GM19397 (cell line): ENCODE measurements at regions not wholly inside any gene's neighbourhood (a gene's known extent, or its start where the extent isn't known, plus 50 kb on each side); places are given as distances from the start of the nearest gene placed in this dataset.
"Not testable (repeated sequence)": the region's sequence is repeated elsewhere in the genome, so short reads cannot be mapped to it uniquely, and the experiment has no call there.

Experiments
- ATAC-seq: cut with Tn5 transposase; IDR thresholded peaks from one replicate; pipeline ENCODE4 v1.9.1; 2021; ENCODE audit warnings: mild to moderate bottlenecking, moderate library complexity; ENCODE audit not compliant: unreplicated experiment

GRCh38 chr2:220782609-220783113, 789.4 kb downstream of the EPHA4 start:
- ATAC-seq: no peak

DNA sequence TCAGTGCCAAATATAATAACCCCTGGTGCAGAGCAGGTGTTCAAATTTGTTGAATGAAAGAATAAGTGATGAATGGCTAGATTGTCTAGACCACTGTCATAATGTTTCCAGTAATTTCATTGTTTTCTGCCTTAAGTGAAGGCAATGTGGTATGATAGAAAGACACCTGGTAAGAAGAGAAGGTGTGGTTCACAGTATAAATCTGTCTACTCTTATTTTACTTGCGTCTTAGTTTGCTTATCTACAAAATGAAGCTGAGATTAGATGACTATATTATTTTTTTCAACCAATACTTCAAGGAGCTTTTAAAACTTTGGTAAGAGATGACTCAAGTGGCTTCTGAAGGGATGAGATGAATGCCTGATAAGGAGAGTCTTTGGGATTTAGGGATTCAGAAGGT, 788.4 kb downstream of the EPHA4 start:
- ATAC-seq: no peak

- ATAC-seq: no peak
These were observed 786.9 kb downstream of the EPHA4 start for GRCh38 chr2:220785178-220785577.

- ATAC-seq: no peak
These were observed 785.9 kb downstream of the EPHA4 start for GRCh38 chr2:220786216-220786615.

DNA sequence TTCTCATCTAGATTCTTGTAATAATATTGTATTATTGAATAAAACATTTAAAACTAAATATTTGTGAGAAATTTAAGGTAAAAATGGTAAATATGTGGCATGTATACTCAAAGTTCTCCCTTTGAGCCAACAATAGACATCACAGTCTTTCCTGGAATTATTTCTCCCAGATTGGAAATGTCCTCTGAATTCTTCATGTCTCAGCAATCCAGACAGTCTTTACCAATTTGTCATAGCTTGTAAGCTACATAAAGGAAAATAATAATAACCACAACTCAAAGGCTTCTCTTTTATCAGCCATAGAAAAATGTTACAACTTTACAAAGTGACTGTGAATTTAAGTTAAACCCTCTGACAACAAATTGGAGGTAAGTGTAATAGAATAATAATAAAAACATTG, 784.9 kb downstream of the EPHA4 start:
- ATAC-seq: no peak

DNA sequence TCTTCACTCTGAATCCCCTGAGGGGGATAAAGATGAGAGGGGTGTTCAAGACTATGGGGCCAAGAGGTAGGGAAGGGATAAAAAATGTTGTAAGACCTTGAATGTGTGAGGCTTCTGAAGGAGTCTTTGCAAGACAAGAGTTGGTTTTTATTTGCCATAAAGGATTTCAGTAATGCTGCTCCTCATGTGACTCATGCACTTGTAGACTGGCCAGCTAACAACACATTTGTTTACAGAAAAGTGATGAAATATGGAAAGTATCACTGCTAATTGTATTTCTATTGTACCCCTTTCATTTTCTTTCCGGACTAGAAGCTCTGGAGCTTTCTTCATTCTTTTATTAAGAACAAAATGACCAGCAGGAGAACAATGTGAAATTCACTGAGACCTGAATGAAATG, 782.1 kb downstream of the EPHA4 start:
- ATAC-seq: no peak

GRCh38 chr2:220795705-220796104, 776.4 kb downstream of the EPHA4 start:
- ATAC-seq: no peak

GRCh38 chr2:220811115-220811514, 761.0 kb downstream of the EPHA4 start:
- no peak for ATAC-seq

- no peak for ATAC-seq
These were observed 760.0 kb downstream of the EPHA4 start for GRCh38 chr2:220811952-220812570.

DNA sequence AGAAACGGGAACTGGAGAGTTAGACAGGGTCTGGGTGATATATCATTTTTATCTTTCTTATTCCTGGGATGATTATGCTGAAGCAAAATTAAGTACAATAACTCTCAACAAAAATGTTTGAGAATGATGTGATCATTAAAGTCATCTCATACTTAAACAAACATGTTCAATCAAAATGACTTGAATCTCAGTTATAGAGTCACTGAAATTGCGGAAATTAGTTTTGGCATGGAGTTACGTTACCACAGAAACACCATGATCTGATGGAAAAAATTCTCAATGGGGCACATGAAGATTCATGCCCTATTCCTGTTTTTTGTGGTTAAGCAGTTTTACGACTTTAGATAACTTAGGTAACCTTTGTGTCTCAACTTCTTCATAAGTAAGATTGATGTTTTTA, 757.7 kb downstream of the EPHA4 start:
- ATAC-seq: no peak

DNA sequence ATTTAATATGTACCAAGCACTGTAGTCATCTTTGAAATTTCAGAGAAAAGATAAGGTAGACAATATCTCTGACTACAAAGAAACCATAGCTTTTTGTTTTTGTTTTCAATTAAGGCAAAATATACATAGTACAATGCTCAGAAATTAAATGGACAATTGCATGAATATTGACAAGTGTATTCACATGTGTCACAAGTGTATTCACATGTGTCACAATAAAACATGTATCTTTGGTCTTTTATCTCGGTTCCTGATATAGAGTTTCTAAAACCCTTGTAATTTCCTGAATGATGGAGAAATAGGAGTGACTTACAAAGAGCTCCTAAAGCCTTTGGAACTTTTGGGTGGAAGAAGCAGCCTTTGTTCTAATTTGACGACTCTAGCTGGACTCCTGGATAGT, 756.4 kb downstream of the EPHA4 start:
- ATAC-seq: no peak

- no peak for ATAC-seq
These were observed 750.4 kb downstream of the EPHA4 start for GRCh38 chr2:220821683-220822082.

DNA sequence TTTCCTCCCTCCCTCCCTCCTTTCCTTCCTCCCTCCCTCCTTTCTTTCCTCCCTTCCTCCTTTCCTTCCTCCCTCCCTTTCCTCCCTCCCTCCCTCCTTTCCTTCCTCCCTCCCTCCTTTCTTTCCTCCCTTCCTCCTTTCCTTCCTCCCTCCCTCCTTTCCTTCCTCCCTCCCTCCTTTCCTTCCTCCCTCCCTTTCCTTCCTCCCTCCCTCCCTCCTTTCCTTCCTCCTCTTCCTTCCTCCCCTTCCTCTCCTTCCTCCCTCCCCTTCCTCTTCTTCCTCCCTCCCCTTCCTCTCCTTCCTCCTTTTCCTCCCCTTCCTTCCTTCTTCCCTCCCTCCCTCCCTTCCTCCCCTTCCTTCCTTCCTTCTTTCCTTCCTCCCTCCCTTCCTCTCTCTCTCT, 748.5 kb downstream of the EPHA4 start:
- not testable (repeated sequence) for ATAC-seq

DNA sequence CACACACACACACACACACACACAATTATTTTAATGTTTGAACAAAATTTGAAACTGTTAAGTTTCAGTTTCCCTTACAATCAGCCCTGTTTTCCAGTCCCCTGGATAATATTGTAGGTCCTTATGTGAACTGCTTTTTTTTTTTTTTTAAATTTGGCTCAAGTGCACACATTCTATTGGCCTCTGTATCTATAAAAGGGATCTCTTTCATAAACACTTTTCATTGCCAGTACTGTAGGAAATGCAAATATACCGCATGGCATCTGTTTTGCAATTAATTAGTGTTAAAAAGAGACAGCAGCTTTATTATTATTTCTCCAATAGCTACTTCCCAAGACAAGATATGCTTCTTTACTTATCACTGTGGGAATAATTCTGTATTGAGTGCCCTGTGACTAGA, 738.7 kb downstream of the EPHA4 start:
- no peak for ATAC-seq

GRCh38 chr2:220835583-220835982, 736.5 kb downstream of the EPHA4 start:
- ATAC-seq: no peak

DNA sequence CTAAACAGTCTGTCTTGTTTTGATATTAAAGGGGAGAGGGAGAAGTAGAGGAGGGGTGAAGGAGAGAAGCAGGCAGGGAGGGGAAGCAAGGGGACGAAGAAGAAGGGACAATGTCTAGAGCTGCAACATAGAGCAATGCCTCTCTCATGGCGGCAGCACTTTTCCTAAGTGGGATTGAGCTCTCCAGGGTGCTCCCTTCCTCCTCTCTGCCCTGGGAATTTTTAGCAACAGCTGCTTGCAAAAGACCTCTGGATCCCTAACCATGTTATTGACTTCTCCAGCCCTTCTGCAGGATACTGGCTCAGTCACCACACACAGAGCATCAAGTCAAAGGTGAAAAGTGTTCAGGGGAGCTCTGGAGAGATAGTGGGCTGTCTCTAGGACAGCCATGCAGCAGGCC, 734.9 kb downstream of the EPHA4 start:
- no peak for ATAC-seq

- ATAC-seq: no peak
These were observed 729.0 kb downstream of the EPHA4 start for GRCh38 chr2:220842901-220843665.

- no peak for ATAC-seq
These were observed 726.3 kb downstream of the EPHA4 start for GRCh38 chr2:220845766-220846273.

- ATAC-seq: no peak
These were observed 725.1 kb downstream of the EPHA4 start for GRCh38 chr2:220847006-220847405.

GRCh38 chr2:220847589-220847988, 724.5 kb downstream of the EPHA4 start:
- ATAC-seq: no peak

DNA sequence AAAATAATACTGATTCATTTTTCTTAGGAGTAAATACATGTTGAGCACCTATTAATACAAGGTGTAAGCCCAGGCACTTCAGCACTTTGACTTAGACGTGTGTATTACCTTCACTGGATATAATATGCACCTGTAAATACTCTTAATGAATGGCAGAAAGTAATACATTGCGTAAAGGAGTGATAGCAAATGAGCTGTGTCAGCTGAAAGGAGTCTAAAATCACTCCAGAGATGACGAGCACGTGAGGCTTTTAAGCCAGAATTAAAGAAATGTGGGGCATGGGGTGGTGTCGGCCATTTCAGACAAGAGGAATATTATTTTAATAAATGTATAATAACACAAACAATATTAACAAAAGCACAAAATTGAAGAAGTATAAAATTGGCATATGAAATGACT, 722.7 kb downstream of the EPHA4 start:
- no peak for ATAC-seq

GRCh38 chr2:220850116-220850515, 722.0 kb downstream of the EPHA4 start:
- ATAC-seq: no peak
